GM19438 (cell line): ENCODE measurements at regions not wholly inside any gene's neighbourhood (a gene's known extent, or its start where the extent isn't known, plus 50 kb on each side); places are given as distances from the start of the nearest gene placed in this dataset.
A peak's percentile ranks its signal among the peaks of the same experiment; 100 is the strongest.

ENCODE experiments used
- ATAC-seq: cut with Tn5 transposase; IDR thresholded peaks from one replicate; pipeline ENCODE4 v1.9.1; 2021; ENCODE audit warnings: low read depth; ENCODE audit not compliant: unreplicated experiment

- no peak for ATAC-seq
These were observed 148.1 kb upstream of the PEX5L start for GRCh38 chr3:180184816-180185215.

GRCh38 chr3:180185650-180186049, 148.9 kb upstream of the PEX5L start:
- ATAC-seq = no peak

- ATAC-seq = no peak
These were observed 152.0 kb upstream of the PEX5L start for GRCh38 chr3:180188512-180189309.

- no peak for ATAC-seq
These were observed 152.5 kb upstream of the PEX5L start for GRCh38 chr3:180189310-180189648.

- no peak for ATAC-seq
These were observed 159.9 kb upstream of the PEX5L start for GRCh38 chr3:180196658-180197057.

GRCh38 chr3:180199417-180199995, 162.8 kb upstream of the PEX5L start:
- ATAC-seq = no peak

- ATAC-seq = no peak
These were observed 179.1 kb upstream of the PEX5L start for GRCh38 chr3:180215866-180216265.

- no peak for ATAC-seq
These were observed 186.5 kb upstream of the PEX5L start for GRCh38 chr3:180223268-180223667.

- no peak for ATAC-seq
These were observed 192.4 kb upstream of the PEX5L start for GRCh38 chr3:180229113-180229512.

GRCh38 chr3:180239939-180240338, 203.2 kb upstream of the PEX5L start:
- ATAC-seq = no peak

GRCh38 chr3:180246688-180247195, 210.0 kb upstream of the PEX5L start:
- ATAC-seq = no peak

GRCh38 chr3:180250172-180250571, 213.4 kb upstream of the PEX5L start:
- no peak for ATAC-seq

GRCh38 chr3:180252683-180253082, 215.9 kb upstream of the PEX5L start:
- ATAC-seq = no peak

- ATAC-seq = no peak
These were observed 216.5 kb upstream of the PEX5L start for GRCh38 chr3:180253283-180253682.

GRCh38 chr3:180264479-180264878, 227.7 kb upstream of the PEX5L start:
- no peak for ATAC-seq

GRCh38 chr3:180265551-180265950, 228.8 kb upstream of the PEX5L start:
- no peak for ATAC-seq

GRCh38 chr3:180267202-180267843, 230.6 kb upstream of the PEX5L start:
- ATAC-seq = peak; percentile 100

- ATAC-seq = no peak
These were observed 237.8 kb upstream of the PEX5L start for GRCh38 chr3:180274536-180274935.

- ATAC-seq = no peak
These were observed 238.4 kb upstream of the PEX5L start for GRCh38 chr3:180275176-180275575.

- ATAC-seq = no peak
These were observed 240.3 kb upstream of the PEX5L start for GRCh38 chr3:180277041-180277440.

GRCh38 chr3:180278583-180279188, 241.9 kb upstream of the PEX5L start:
- ATAC-seq = peak; percentile 97
